ENCODE measurements at regions not wholly inside any gene's neighbourhood (a gene's known extent, or its start where the extent isn't known, plus 50 kb on each side); places are given as distances from the start of the nearest gene placed in this dataset.

GRCh38 chr5:158179271-158179670 is 320.3 kb upstream of the CLINT1 start:
- H3K27me3 ChIP-seq (ENCODE audit: insufficient read depth, poor library complexity, severe bottlenecking): no peaks in the 10 kb centered on the region
- no peak for DNase-seq (ENCODE audit: low read depth in 1 of 2, low spot score in 1 of 2)
- H3K4me3 ChIP-seq (replicated peaks; ENCODE audit: insufficient read depth, low read length): no peak overlapping the region
- no peak overlapping the region for H3K27ac ChIP-seq (replicated peaks)
- TF ChIP-seq CTCF (IDR thresholded peaks at IDR 0.05; ENCODE audit: insufficient read depth, low read length) (no peak), GABPA (IDR thresholded peaks at IDR 0.05; ENCODE audit: low read depth) (no peak), SPI1 (IDR thresholded peaks at IDR 0.05; ENCODE audit: borderline replicate concordance, low read depth) (no peak), POLR2AphosphoS5 (IDR thresholded peaks at IDR 0.05; ENCODE audit: low read depth) (no peak), REST (IDR thresholded peaks at IDR 0.05; ENCODE audit: insufficient replicate concordance, low read depth) (no peak)

- DNase-seq (ENCODE audit: low read depth in 1 of 2, low spot score in 1 of 2): no peak
- no peak overlapping the region for H3K27ac ChIP-seq (replicated peaks)
- H3K4me3 ChIP-seq (replicated peaks; ENCODE audit: insufficient read depth, low read length): no peak overlapping the region
- TF ChIP-seq REST (IDR thresholded peaks at IDR 0.05; ENCODE audit: insufficient replicate concordance, low read depth) (no peak), SPI1 (IDR thresholded peaks at IDR 0.05; ENCODE audit: borderline replicate concordance, low read depth) (no peak), POLR2AphosphoS5 (IDR thresholded peaks at IDR 0.05; ENCODE audit: low read depth) (no peak), GABPA (IDR thresholded peaks at IDR 0.05; ENCODE audit: low read depth) (no peak), CTCF (IDR thresholded peaks at IDR 0.05; ENCODE audit: insufficient read depth, low read length) (no peak)
- H3K27me3 ChIP-seq (ENCODE audit: insufficient read depth, poor library complexity, severe bottlenecking): no peaks in the 10 kb centered on the region
These were observed 319.6 kb upstream of the CLINT1 start for GRCh38 chr5:158178535-158178934.

GRCh38 chr5:158177146-158177545 is 318.2 kb upstream of the CLINT1 start:
- Histone ChIP-seq H3K4me3 (replicated peaks; ENCODE audit: insufficient read depth, low read length) (no peak overlapping the region), H3K27me3 (ENCODE audit: insufficient read depth, poor library complexity, severe bottlenecking) (no peaks in the 10 kb centered on the region), H3K27ac (replicated peaks) (no peak overlapping the region)
- TF ChIP-seq SPI1 (IDR thresholded peaks at IDR 0.05; ENCODE audit: borderline replicate concordance, low read depth): no peak
- no peak for TF ChIP-seq GABPA (IDR thresholded peaks at IDR 0.05; ENCODE audit: low read depth)
- no peak for TF ChIP-seq CTCF (IDR thresholded peaks at IDR 0.05; ENCODE audit: insufficient read depth, low read length)
- TF ChIP-seq POLR2AphosphoS5 (IDR thresholded peaks at IDR 0.05; ENCODE audit: low read depth): no peak
- no peak for TF ChIP-seq REST (IDR thresholded peaks at IDR 0.05; ENCODE audit: insufficient replicate concordance, low read depth)
- DNase-seq (ENCODE audit: low read depth in 1 of 2, low spot score in 1 of 2): no peak

Data from HL-60 (cell line).